Effector memory CD4-positive, alpha-beta T cell (primary cell): ENCODE measurements at regions not wholly inside any gene's neighbourhood (a gene's known extent, or its start where the extent isn't known, plus 50 kb on each side); places are given as distances from the start of the nearest gene placed in this dataset.

Experiments used
- DNase-seq, 3 donors: peaks; one replicate each; pipeline ENCODE4 v3.0.0-alpha.2; 2020
- H3K27ac ChIP-seq: 2 replicates; pipeline ENCODE4 v1.7.0; 2013; ENCODE audit warnings: mild to moderate bottlenecking, low read length, moderate library complexity; ENCODE audit not compliant: insufficient read depth, poor library complexity, severe bottlenecking
- H3K27me3 ChIP-seq: replicated peaks from 2 replicates; pipeline ENCODE4 v1.7.0; 2013; ENCODE audit warnings: mild to moderate bottlenecking, low read length; ENCODE audit not compliant: insufficient read depth, control insufficient read depth, poor library complexity, severe bottlenecking
- H3K36me3 ChIP-seq: 2 replicates; pipeline ENCODE4 v1.7.0; 2013; ENCODE audit warnings: mild to moderate bottlenecking, low read length, moderate library complexity; ENCODE audit not compliant: control insufficient read depth, insufficient read depth
- H3K4me1 ChIP-seq: 2 replicates; pipeline ENCODE4 v1.7.0; 2013; ENCODE audit warnings: low read length, mild to moderate bottlenecking; ENCODE audit not compliant: control insufficient read depth, insufficient read depth, poor library complexity, severe bottlenecking
- H3K4me3 ChIP-seq: 2 replicates; pipeline ENCODE4 v1.7.0; 2013; ENCODE audit warnings: low read length, low read depth, mild to moderate bottlenecking; ENCODE audit not compliant: insufficient read depth, poor library complexity, severe bottlenecking
- H3K9me3 ChIP-seq: 2 replicates; pipeline ENCODE4 v1.7.0; 2013; ENCODE audit warnings: mild to moderate bottlenecking, low read length, moderate library complexity; ENCODE audit not compliant: control insufficient read depth

DNA sequence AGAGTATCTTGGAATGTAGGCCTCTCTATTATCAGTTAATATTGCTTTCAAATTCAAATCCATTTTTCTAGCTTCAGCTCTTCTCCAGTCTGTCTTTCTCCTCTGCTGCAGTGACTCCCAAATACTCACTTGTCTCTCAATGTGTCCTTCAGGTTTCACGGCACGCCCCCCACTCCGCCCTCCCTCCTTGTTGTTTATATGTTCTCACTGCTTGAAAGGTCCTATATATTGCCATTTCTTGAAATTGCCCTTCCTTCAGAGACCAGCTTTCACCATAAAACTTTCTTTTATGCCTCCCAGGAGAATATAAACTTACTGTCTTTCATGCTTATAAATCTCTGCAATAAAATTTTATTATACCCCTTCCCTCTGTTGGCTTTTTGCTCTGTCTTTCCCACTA, 668.2 kb downstream of the CCSER2 start:
- Histone ChIP-seq H3K27ac (no peak overlapping the region), H3K4me3 (no peak overlapping the region), H3K27me3 (no peaks in the 10 kb centered on the region), H3K9me3 (no peaks in the 10 kb centered on the region), H3K4me1 (no peaks in the 10 kb centered on the region), H3K36me3 (no peaks in the 10 kb centered on the region)
- no peak for DNase-seq

DNA sequence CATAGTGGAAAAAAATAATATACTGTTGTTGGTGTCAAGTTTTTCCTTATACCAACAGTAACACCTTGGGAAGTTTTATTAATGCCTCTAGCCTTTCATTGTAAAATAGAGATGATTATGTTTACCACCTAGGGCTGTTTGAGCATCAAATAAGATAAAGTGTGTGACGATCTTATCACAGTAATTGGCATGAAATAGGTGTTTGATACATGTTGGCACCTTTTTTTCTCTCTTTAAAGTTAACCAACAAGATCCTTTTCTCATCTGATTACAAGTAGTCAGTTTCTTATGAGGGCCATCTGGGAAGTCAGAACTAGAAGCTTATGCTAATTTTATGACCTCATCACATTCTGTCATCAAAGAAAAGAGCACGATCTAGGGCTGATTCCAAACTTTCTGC, 669.5 kb downstream of the CCSER2 start:
- Histone ChIP-seq H3K27me3 (no peaks in the 10 kb centered on the region), H3K4me1 (no peaks in the 10 kb centered on the region)
- DNase-seq: no peak

DNA sequence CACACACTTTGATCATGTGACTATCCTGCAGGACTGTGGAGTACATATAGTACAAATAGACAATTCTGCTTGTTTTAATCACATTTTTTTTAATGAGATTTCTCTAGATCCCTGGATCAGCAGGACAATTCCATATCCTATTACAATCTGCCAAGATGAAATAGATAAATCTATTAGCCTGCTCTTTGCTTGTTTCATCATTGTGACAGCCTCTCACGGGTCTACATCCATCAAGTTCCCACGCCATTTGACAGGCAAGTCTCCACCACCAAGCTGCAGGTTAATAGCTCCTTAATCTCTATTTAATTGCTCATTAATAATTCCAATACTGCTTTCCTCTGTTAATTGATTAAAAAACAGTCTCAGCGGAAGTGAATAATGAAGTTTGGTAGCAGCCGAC, 671.5 kb downstream of the CCSER2 start:
- DNase-seq: no peak
- H3K27me3 ChIP-seq: no peaks in the 10 kb centered on the region
- no peaks in the 10 kb centered on the region for H3K36me3 ChIP-seq
- H3K4me1 ChIP-seq: no peaks in the 10 kb centered on the region
- H3K9me3 ChIP-seq: no peaks in the 10 kb centered on the region
- H3K4me3 ChIP-seq: no peak overlapping the region
- no peak overlapping the region for H3K27ac ChIP-seq

More for the DNA sequence above, 669.5 kb downstream of the CCSER2 start:
- Histone ChIP-seq H3K9me3 (no peaks in the 10 kb centered on the region), H3K36me3 (no peaks in the 10 kb centered on the region), H3K4me3 (no peak overlapping the region), H3K27ac (no peak overlapping the region)

DNA sequence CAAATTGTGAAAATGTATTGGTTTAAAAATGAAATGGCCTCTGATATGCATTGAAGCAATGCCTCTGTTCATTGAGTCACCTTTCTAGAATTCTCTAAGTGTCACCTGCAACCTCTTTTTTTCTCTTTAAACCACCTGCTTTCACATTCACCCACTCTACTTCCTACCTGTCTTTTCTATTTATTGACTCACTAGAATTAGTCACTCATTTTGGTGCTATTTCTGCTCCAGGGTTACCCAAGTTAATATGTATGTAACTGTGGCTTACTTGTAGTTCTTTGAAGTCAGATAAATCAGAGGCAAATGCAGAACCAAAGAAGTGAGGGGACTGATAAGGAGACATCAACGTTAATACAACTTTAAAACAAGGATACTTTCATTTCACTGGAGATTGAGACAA, 674.7 kb downstream of the CCSER2 start:
- H3K9me3 ChIP-seq: no peaks in the 10 kb centered on the region
- no peaks in the 10 kb centered on the region for H3K4me1 ChIP-seq
- H3K4me3 ChIP-seq: no peak overlapping the region
- no peaks in the 10 kb centered on the region for H3K36me3 ChIP-seq
- H3K27me3 ChIP-seq: no peaks in the 10 kb centered on the region
- no peak for DNase-seq
- H3K27ac ChIP-seq: no peak overlapping the region

DNA sequence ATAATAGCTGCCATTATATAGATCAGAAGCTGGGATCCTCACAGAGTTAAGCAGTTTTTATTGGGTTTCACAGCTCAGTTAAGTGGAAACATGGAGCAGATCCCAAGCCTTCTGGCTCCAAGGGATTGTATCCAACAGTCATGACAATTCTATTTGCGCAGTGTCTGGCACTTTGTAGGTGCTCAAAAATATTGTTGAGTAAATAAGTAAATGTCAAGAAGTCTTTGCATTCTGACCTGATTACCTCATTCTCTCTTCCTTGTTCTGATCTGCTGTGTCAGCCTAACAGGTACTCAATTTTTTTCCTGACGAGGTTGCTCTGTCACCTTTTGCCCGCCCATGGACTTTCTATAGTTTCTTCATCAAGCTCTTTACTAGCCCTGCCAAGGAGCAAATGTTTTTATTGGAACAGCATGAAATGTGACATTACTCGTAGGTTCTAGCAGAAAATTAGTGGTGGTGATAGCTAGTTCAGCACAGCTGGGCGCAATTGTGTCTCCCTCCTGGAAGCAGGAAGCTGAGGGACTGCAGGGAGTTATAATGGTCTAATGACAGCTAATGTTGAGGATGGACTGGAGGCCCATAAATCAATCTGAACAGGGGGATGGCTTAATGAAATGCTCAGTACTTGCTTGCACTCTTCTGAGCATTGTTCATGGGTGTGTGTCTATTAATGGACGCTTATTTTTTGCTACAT, 680.2 kb downstream of the CCSER2 start:
- Histone ChIP-seq H3K36me3 (no peaks in the 10 kb centered on the region), H3K4me1 (no peaks in the 10 kb centered on the region), H3K9me3 (no peaks in the 10 kb centered on the region), H3K4me3 (no peak overlapping the region), H3K27ac (no peak overlapping the region), H3K27me3 (no peaks in the 10 kb centered on the region)
- DNase-seq: no peak

DNA sequence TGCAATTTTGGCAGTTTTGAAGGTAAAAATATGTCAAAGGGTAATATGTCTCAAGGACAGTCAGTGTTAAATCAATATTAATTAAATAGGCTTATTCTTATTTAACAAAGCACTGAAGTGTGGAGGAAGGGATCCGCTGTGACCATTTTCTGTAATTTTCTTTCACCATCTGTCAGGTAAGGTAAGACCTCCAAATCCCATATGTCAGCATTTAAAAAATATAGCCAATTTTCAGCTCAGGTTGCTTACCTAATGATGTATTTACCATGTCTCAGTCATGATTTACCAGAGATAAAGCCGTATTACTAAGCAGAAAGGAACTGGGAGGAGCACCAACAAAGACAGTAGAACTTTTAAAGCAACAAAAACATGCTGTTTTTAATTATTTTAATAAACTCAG, 683.9 kb downstream of the CCSER2 start:
- no peak overlapping the region for H3K27ac ChIP-seq
- no peaks in the 10 kb centered on the region for H3K9me3 ChIP-seq
- no peaks in the 10 kb centered on the region for H3K27me3 ChIP-seq
- no peak for DNase-seq
- H3K36me3 ChIP-seq: no peaks in the 10 kb centered on the region
- no peaks in the 10 kb centered on the region for H3K4me1 ChIP-seq
- no peak overlapping the region for H3K4me3 ChIP-seq

DNA sequence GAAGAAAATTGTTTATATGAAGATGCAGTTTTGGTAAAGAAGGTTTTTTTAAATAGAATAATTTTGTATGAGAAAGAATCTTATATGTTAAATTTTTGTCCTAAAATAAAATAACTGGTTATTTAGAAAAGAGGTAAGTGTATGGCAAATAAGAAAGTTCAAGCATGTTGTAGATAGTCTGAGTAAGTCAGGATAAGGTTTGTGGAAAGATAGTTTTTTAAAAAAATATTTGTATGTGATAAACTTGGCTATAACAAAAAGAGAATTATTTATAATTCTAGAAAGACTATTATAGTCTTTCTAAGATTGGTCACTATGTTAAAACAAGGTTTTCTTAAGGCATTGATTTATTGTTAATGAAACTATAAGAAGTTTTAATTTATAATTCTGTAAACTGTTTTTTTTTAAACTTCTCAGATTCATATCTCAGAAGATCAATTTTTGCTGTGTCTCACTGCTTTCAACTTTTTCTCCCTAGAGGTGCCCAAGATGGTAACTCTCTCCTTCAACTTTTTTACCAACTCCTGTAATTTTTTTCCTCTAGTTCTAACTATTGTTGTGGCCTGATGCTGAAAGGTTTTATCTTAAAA, 698.6 kb downstream of the CCSER2 start:
- no peak overlapping the region for H3K4me3 ChIP-seq
- H3K27me3 ChIP-seq: no peaks in the 10 kb centered on the region
- H3K36me3 ChIP-seq: no peaks in the 10 kb centered on the region
- no peaks in the 10 kb centered on the region for H3K9me3 ChIP-seq
- H3K4me1 ChIP-seq: no peaks in the 10 kb centered on the region
- no peak overlapping the region for H3K27ac ChIP-seq
- DNase-seq: no peak

DNA sequence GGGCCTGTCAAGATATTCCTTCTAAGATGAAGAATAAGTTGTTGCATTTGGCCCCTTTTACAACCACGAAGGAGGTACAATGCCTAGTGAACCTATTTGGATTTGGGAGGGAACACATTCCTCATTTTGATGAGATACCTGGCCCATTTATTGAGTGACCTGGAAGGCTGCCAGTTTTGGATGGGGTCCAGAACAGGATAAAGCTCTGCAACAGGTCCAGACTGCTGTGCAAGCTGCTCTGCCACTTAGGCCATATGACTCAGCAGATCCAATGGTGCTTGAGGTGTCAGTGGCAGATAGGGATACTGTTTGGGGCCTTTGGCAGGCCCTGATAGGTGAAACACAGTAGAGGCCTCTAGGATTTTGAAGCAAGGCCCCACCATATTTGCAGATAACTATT, 704.6 kb downstream of the CCSER2 start:
- H3K4me1 ChIP-seq: no peaks in the 10 kb centered on the region
- H3K9me3 ChIP-seq: no peaks in the 10 kb centered on the region

DNA sequence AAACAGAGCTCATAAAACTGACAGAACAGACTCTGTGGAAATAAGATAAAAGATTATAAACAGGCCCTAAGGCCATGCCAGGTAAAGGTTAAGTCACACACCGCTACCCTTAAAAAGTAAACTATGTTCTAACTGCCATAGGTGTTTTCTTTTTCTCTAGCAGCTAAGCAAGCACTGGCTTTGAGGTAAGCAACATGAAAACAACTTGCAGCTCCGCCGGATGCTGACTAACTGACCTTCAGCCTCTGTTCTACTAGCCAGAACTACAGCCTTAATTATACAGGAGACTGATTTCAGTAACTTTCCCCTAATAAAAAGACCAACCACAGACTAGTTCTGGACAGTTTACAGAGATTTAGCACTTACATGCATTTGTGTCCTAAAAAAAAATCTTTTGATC, 708.3 kb downstream of the CCSER2 start:
- H3K36me3 ChIP-seq: no peaks in the 10 kb centered on the region
- DNase-seq: no peak
- no peak overlapping the region for H3K27ac ChIP-seq
- no peak overlapping the region for H3K4me3 ChIP-seq
- H3K4me1 ChIP-seq: no peaks in the 10 kb centered on the region
- H3K9me3 ChIP-seq: no peaks in the 10 kb centered on the region
- H3K27me3 ChIP-seq: no peaks in the 10 kb centered on the region

More for the DNA sequence above, 704.6 kb downstream of the CCSER2 start:
- Histone ChIP-seq H3K27ac (no peak overlapping the region), H3K4me3 (no peak overlapping the region), H3K27me3 (no peaks in the 10 kb centered on the region), H3K36me3 (no peaks in the 10 kb centered on the region)
- DNase-seq: no peak

DNA sequence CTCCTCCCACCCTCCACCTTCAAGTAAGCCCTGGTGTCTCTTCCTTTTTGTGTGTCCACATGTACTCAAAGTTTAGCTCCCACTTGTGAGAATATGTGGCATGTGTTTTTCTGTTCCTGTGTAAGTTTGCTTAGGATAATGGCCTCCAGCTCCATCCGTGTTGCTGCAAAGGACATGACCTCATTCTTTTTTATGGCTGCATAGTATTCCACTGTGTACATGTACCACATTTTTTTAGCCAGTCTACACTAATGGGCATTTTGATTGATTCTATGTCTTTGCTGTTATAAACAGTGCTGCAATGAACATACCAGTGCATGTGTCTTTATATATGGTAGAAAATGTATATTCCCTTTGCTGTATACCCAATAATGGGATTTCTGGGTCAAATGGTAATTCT, 710.9 kb downstream of the CCSER2 start:
- H3K27me3 ChIP-seq: no peaks in the 10 kb centered on the region
- no peak for DNase-seq
- no peak overlapping the region for H3K27ac ChIP-seq
- no peaks in the 10 kb centered on the region for H3K9me3 ChIP-seq
- no peak overlapping the region for H3K4me3 ChIP-seq
- H3K36me3 ChIP-seq: no peaks in the 10 kb centered on the region
- no peaks in the 10 kb centered on the region for H3K4me1 ChIP-seq
